HG03439 (cell line): ENCODE measurements at regions not wholly inside any gene's neighbourhood (a gene's known extent, or its start where the extent isn't known, plus 50 kb on each side); places are given as distances from the start of the nearest gene placed in this dataset.

Experiments used
- ATAC-seq: cut with Tn5 transposase; IDR thresholded peaks from one replicate; pipeline ENCODE4 v1.9.1; 2021; ENCODE audit warnings: mild to moderate bottlenecking, moderate library complexity; ENCODE audit not compliant: unreplicated experiment

DNA sequence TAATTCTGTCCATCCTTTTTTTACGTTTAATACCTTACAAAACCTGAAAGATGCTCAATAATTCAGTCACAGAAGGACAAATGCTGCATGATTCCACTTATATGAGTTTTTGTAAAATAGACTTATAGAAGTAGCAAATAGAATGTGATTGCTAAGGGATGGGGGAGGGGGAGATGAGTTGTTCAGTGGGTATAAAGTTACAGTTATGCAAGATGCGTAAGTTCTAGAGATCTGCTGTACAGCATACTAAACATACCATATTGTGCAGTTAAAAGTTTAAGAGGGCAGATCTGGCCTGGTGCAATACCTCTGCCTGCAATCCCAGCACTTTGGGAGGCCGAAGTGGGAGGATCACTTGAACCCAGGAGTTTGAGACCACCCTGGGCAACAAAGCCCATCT lies 78.8 kb downstream of the TET3 start:
- no peak for ATAC-seq

DNA sequence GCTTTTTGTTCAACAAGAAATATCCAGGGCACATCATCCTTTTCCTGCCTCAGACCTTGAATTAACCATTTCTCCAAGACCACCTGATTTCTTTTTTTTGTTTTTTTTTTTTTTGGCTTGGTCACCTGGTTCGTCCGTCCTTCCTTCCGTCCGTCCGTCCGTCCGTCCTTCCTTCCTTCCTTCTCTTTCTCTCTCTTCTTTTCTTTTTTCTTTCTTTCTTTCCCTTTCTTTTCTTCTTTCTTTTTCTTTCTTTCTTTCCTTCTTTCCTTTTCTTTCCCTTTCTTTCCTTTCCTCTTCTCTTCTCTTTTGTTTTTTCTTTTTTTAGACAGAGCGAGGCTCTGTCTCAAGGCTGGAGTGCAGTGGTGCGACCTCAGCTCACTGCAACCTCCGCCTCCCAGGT lies 80.7 kb downstream of the TET3 start:
- no peak for ATAC-seq

DNA sequence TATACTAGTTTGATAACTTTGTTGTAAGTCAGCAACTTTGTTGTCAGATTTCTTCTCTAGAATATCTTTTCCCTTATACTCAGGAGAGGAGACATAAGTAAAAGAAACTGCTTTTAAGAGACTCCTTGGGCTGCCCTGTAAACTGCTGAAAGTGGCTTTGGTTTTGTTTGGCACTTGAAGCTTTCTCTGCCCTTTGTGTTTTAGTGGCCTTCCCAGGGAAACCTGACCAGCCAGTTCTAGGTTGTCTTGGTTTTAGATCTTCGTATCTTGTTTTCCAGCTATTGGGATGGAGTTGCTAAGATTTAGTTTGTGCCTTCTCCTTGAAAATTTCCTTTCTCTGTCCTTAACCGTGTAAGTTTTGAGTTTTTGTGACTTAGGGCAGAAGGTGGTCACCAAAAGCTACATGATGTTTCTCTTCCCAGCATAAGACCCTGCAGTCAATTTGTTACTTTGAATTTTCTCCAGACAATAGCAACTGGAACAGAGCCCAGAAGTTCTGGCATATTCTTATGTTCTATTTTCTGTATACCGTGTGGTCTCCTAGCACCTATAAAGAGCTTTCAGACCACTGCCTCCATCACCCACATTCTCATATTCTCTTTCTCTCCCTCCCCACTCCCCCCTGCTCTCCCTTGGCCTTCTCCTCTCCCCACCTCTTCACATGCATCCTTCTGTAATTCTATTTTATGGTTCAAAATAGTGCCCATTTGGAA lies 81.1 kb downstream of the BOLA3 start:
- no peak for ATAC-seq

DNA sequence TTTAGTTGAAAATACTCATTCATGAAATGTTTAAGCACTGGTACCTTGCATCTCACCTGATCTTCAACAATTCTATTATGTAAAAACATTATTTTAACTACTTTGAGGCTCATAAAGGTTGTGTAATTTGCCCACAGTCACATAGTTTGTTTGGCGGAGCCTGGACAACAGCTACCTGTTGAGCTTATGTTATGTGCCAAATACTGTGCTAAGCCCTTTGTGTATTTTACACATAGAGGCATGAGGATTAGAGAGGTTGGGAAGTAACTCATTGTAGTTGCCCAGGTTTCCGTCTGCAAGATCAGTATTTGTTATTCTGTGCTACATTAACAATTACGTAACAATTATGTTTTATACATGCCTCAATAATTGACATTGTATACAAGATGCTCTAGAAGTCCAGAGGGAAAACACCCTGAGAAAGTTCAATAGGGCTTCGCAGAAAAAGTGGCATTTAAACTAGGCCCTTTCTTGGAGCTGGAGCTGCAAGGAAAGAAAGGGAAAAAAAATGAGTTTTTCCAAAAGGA lies 80.4 kb downstream of the BOLA3 start:
- ATAC-seq = no peak

DNA sequence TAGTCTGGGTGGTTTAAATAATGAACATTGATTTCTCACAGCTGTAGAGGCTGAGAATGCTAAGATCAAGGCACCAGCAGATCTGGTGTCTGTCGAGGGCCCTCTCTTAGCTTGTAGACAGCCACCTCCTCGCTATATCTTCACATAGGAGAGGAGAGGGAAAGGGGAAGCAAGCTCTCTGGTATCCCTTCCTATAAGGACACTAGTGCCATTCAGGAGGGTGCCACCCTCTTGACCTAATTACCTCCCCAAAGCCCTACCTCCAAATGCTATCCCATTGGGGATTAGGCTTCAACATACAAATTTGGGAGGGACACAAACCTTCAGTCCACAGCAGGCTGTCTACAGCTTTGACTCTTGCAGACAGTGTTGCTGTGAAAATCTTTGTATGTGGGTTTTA lies 76.7 kb downstream of the BOLA3 start:
- no peak for ATAC-seq

DNA sequence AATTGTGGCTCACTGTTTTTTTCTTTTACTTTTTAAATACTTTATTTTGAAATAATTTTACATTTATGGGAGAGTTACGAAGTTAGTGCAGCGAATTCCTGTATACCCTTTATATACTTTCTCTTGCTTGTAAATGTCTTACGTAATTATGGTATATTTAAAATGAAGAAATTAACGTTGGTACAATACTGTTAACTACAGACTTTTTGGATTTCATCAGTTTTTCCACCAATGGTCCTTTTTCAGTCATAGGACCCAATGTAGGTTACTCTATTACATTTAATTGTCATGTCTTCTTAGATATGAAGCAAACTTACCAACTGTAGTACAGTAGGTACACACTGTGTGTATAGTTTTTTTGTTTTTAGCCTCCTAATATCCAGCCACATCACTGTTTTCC lies 76.3 kb downstream of the BOLA3 start:
- no peak for ATAC-seq

DNA sequence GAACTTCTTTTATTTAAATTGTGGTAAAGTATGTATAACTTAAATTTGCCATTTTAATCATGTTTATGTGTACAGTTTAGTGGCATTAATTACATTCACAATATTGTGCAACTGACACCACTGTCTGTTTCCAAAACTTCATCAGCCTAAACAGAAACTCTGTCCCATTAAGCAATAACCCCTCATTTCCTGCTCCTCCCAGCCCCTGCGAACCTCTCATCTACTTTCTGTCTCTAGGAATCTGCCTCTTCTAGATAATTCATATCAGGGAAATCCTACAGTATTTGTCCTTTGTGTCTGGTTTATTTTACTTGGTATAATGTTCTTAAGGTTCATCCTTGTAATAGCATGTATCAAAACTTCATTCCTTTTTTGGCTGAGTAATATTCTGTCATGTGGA lies 75.1 kb downstream of the BOLA3 start:
- no peak for ATAC-seq

DNA sequence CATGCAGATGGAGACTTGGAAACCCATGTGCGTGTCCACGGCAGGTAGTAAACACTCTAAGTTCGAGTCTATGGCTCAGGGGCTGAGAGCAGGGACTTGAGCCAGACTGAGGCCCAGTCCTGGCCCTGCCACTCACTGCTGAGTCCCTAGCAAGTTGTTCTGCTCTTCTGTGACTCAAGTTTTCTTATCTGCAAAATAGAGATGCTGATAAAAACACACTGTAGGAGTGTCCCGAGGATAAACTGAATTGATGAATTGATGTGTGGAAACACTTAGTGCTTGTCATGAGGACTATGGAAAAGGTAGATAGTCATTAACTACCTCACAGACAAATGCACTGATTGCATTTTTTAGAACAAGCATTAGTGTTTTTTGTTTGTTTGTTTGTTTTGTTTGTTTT lies 73.2 kb downstream of the BOLA3 start:
- no peak for ATAC-seq

DNA sequence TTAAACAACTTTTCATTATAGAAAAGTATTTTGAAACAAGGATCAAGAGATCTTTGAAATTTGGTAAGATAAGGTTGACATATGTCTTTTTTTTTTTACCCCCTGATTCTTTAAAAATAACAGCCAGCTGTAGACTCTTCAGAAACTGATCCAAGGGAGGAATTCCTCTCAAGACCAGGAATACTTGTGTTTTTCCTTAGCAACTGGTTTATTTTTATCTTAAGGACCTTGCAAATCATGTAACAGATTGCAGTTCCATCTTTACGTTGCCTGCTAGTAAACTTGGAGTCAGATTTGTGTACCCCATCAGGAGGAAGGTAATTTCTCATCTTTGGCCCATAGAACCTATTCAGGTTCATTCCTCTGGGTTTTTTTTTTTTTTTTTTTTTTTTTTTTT lies 71.6 kb downstream of the BOLA3 start:
- no peak for ATAC-seq

DNA sequence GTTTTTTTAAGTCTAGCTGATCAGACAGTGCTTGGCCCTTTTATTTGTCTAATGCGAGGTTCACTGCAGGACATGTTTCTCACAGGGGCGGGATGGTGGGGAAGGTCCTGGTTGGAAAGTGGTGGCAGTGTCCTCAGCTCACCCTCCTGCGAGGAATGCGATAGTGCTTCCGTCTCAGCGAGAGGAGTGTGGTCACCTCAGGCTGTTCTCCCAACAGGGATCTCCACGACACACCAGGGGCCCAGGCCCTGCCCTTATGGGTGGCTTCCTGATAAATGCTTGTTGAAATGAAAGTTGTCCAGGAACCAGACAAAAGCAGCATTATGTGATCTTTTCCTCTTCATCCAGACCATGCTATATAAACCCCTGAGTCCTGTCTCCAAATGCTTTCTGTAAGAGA lies 70.1 kb downstream of the BOLA3 start:
- ATAC-seq = no peak

DNA sequence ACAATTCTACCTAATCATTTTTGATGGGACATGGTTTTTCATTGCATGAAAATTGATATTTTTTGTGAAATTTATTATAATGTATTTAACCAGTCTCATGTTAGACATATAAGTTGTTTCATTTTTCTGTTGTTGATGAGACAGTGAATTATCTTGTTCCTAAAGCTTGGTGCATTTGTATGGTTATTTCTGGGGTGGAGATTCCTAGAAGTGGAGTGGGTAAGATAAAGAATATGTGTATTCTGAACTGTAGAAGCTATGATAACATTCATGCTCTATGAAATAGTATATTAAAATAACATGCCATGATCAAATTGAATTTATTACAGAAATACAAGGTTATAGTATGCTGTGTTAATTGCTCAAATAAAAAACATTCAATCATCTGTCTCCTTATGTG lies 69.2 kb downstream of the BOLA3 start:
- ATAC-seq = no peak

DNA sequence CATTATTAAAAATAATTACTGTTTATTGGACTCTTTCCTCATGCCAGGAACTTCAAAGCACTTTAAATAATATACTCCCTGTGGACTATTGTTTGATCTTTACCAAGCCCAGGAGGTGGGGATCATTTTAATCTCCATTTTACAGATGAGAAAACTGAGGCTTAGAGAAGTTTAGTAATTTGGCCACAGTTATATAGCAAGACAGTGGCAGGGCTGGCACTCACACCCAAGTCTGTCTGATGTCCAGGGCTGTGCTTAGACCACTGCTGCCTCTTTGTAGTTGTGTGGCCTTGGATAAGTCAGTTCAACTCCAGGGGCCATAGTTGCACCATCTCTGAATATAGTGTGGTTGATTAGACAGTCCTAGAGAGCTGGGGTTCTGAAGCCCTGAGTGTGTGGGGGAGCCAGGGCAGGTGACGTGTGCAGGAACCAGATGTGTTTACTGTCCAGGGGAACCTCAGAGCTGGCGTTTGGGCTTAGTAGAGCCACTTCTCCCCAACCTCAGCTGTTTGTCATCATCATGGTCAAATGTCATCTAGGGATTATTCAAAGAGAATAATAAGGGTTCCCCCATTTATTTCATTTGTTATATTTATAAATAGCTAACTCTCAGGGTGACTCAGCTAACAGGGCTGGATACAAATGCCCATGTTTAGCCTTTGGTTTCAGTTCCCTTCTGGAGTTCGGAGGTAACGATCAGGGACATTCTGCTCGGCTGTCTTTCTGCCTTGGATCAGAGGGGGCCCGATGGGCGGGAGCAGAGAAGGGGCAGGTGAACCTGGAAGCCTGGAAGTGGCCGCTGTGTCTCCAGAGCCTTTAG lies 68.0 kb downstream of the BOLA3 start:
- peak; percentile 77 for ATAC-seq

DNA sequence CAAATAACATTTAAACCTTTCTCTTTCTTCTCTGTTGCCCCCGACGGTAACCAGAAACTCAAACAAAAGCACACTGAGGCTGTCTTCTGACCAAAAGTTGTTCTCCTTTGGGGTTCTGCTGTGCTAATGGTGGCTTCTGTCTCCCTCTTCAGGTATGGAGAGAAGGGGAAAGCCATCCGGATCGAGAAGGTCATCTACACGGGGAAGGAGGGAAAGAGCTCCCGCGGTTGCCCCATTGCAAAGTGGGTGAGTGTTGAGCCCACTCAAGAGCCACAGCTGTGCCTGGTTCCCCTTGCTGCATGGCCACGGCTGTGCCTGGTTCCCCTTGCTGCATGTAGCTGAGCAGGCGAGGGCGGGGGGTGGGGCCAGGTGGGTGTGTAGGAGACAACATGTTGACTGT lies 67.4 kb downstream of the BOLA3 start:
- peak; percentile 11 for ATAC-seq

DNA sequence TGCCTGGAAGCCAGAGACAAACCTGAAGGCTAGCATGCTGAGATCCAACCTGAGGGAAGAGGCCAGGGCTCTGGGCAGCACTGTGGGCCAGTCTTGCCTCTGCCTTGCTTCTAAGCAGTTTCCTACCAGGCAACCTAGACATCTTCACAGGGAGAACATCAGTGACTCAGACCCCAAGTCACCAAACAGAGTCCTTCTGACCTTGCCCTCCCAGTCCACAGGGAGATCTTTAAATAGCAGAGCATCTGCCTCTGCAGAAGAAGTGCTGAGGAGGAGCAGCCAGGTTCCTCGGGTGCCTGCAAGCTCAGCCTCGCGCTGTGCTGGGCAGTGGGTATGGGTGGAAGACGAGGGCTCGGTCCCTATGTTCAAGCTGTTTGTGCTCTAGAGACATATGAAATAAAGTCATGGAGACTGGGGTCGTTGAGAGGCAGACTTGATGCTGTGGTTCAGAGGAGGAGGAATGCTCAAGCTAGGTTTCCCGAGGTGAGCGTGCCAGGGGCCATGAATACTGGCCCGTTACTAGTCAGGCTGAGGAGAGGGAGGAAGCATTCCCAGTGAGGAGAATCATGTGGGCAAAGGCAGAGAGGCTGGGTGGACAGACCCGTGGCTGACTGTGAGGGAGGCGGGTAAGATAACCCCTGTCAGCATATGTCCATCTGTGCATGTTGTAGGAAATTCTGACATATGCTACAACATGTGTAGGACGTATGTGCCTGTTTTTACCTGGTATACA lies 66.5 kb downstream of the BOLA3 start:
- no peak for ATAC-seq

DNA sequence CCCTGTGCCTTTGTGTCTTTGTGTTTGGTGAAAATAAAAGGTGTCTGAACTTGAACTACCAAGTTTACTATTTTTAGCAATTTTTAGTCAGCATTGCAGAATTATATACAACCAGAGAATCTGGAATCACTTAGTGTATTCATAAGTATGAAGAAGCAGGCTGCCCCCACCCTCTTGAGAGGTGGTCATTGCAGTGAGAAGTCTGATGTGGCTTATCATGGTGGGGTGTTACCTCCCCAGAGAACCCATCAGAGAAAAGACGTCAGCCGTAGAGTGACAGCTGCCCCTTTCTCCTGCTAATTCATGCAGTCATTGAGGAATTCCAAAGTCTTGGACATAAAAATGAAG lies 66.0 kb downstream of the BOLA3 start:
- no peak for ATAC-seq

DNA sequence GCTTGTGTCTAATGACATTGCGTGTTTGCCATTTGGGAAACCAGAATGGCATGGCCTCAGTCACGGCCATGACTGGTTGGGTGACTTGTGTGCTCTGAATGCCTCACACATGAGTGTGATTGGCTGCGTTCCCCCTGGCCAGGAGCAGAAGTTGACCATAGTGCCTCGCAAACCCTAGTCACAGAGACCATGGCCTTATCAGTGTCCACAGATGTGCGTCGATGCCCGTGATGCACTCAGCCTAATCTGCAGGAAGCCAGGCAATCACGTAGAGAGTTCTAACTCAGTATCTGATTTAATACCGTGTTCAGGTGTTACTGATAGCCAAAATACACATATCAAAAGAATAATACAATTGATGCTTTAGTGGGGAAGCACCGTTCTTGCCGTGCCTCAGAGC lies 64.0 kb downstream of the BOLA3 start:
- ATAC-seq = no peak
